Neural cell (in vitro differentiated cells): ENCODE measurements at regions not wholly inside any gene's neighbourhood (a gene's known extent, or its start where the extent isn't known, plus 50 kb on each side); places are given as distances from the start of the nearest gene placed in this dataset.

Experiments
- H2AFZ ChIP-seq: fragments of 200-600, 300-800 bp; sonication (generic), shearing (Covaris generic); 2 replicates; pipeline ENCODE4 v1.6.0; 2014; ENCODE audit warnings: low read depth, mild to moderate bottlenecking, antibody characterized with exemption, low read length, moderate library complexity
- H3F3A ChIP-seq: fragments of 200-600 bp; shearing (Covaris generic); 2 replicates; pipeline ENCODE4 v1.6.1; 2016; ENCODE audit warnings: mild to moderate bottlenecking, moderate library complexity, mixed read lengths, antibody characterized with exemption, low read length; ENCODE audit not compliant: insufficient read depth, poor library complexity, severe bottlenecking
- H3K27ac ChIP-seq: fragments of 200-600, 300-800 bp; sonication (generic), shearing (Covaris generic); 2 replicates; pipeline ENCODE4 v1.5.1; 2014; ENCODE audit warnings: mild to moderate bottlenecking, low read length, moderate library complexity
- H3K27me3 ChIP-seq: fragments of 300-800, 200-600 bp; sonication (generic), shearing (Covaris generic); 2 replicates; pipeline ENCODE4 v1.6.0; 2014; ENCODE audit warnings: mild to moderate bottlenecking, low read depth, low read length, moderate library complexity; ENCODE audit not compliant: insufficient read depth
- H3K36me3 ChIP-seq: fragments of 300-800, 200-600 bp; sonication (generic), shearing (Covaris generic); 2 replicates; pipeline ENCODE4 v1.5.1; 2014; ENCODE audit warnings: mild to moderate bottlenecking, antibody characterized with exemption, low read length, moderate library complexity; ENCODE audit not compliant: insufficient read depth
- H3K4me2 ChIP-seq: fragments of 300-800, 200-600 bp; sonication (generic), shearing (Covaris generic); 2 replicates; pipeline ENCODE4 v1.6.0; 2014; ENCODE audit warnings: mild to moderate bottlenecking, low read length
- H3K4me3 ChIP-seq: fragments of 300-800, 200-600 bp; sonication (generic), shearing (Covaris generic); 2 replicates; pipeline ENCODE4 v1.5.1; 2014; ENCODE audit warnings: mild to moderate bottlenecking, low read length, moderate library complexity
- H3K79me2 ChIP-seq: fragments of 200-600 bp; shearing (Covaris generic); replicated peaks from 2 replicates; pipeline ENCODE4 v1.6.0; 2014; ENCODE audit warnings: mild to moderate bottlenecking, low read length, moderate library complexity; ENCODE audit not compliant: insufficient read depth
- H3K9ac ChIP-seq: fragments of 300-800, 200-600 bp; sonication (generic), shearing (Covaris generic); 2 replicates; pipeline ENCODE4 v1.6.1; 2016; ENCODE audit warnings: mild to moderate bottlenecking, low read length, mixed read lengths
- H3K9me2 ChIP-seq: fragments of 200-600 bp; shearing (Covaris generic); 2 replicates; pipeline ENCODE4 v1.6.1; 2016; ENCODE audit warnings: mild to moderate bottlenecking, low read length, mixed read lengths; ENCODE audit not compliant: insufficient read depth
- H3K9me3 ChIP-seq: fragments of 200-600, 300-800 bp; sonication (generic), shearing (Covaris generic); 2 replicates; pipeline ENCODE4 v1.6.1; 2016; ENCODE audit warnings: mild to moderate bottlenecking, mixed run types, low read length, moderate library complexity, mixed read lengths
- H4K20me1 ChIP-seq: fragments of 200-600 bp; shearing (Covaris generic); 2 replicates; pipeline ENCODE4 v1.6.1; 2016; ENCODE audit warnings: mild to moderate bottlenecking, mixed run types; ENCODE audit not compliant: insufficient read depth
- EP300 ChIP-seq: fragments of 450-650 bp; conservative IDR thresholded peaks from 2 replicates; pipeline ENCODE4 v1.6.1; 2014; ENCODE audit warnings: antibody characterized with exemption, mild to moderate bottlenecking, moderate library complexity; ENCODE audit not compliant: poor library complexity, severe bottlenecking
- EZH2 ChIP-seq: fragments of 200-600, 300-800 bp; shearing (Covaris generic), sonication (generic); IDR thresholded peaks from 2 replicates; pipeline ENCODE4 v1.6.1; 2014; ENCODE audit warnings: antibody characterized with exemption, low read length, borderline replicate concordance, mild to moderate bottlenecking; ENCODE audit not compliant: insufficient read depth, poor library complexity, severe bottlenecking
- MXI1 ChIP-seq: fragments of 450-650 bp; conservative IDR thresholded peaks from 2 replicates; pipeline ENCODE4 v1.6.1; 2014; ENCODE audit warnings: antibody characterized with exemption, mild to moderate bottlenecking; ENCODE audit not compliant: poor library complexity, severe bottlenecking
- POLR2AphosphoS5 ChIP-seq: IDR thresholded peaks from 2 replicates; pipeline ENCODE4 v1.6.1; 2012
- RAD21 ChIP-seq: fragments of 450-650 bp; conservative IDR thresholded peaks from 2 replicates; pipeline ENCODE4 v1.6.1; 2014; ENCODE audit warnings: antibody characterized with exemption, mild to moderate bottlenecking, moderate library complexity
- SMC3 ChIP-seq: fragments of 450-650 bp; conservative IDR thresholded peaks from 2 replicates; pipeline ENCODE4 v1.6.1; 2014; ENCODE audit warnings: antibody characterized with exemption, mild to moderate bottlenecking, moderate library complexity; ENCODE audit not compliant: poor library complexity
- TAF1 ChIP-seq: IDR thresholded peaks from 2 replicates; pipeline ENCODE4 v1.6.1; 2012; ENCODE audit warnings: low read depth
- TF ChIP-seq, protein P1 (sequence below): IDR thresholded peaks from 2 replicates; pipeline ENCODE4 v1.6.1; 2012; ENCODE audit warnings: borderline replicate concordance
- TF ChIP-seq, protein P2 (sequence below): fragments of 450-650 bp; IDR thresholded peaks from 2 replicates; pipeline ENCODE4 v1.5.1; 2014; ENCODE audit warnings: antibody characterized with exemption, mild to moderate bottlenecking, moderate library complexity; ENCODE audit not compliant: poor library complexity, severe bottlenecking

DNA sequence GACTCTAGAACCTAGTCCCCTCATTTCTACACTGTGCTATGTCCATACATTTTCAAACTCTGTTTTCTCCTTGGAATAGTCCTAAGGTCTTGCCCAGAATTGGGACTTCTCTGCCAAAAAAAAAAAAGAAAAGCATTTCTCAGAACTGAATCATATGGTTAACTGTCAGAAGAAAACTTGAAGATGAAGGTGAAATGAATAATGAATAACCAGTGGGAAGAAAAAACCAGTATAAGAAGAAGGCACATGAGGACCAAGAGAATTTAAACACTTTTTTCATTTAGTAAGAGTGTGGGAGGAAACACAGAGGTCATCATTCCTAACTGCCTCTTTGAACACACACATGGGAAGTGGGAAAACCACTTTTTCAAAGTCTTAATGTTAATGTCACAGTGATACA, 197.7 kb downstream of the PRELID2 start (continued):
- TF ChIP-seq, protein P1, sequence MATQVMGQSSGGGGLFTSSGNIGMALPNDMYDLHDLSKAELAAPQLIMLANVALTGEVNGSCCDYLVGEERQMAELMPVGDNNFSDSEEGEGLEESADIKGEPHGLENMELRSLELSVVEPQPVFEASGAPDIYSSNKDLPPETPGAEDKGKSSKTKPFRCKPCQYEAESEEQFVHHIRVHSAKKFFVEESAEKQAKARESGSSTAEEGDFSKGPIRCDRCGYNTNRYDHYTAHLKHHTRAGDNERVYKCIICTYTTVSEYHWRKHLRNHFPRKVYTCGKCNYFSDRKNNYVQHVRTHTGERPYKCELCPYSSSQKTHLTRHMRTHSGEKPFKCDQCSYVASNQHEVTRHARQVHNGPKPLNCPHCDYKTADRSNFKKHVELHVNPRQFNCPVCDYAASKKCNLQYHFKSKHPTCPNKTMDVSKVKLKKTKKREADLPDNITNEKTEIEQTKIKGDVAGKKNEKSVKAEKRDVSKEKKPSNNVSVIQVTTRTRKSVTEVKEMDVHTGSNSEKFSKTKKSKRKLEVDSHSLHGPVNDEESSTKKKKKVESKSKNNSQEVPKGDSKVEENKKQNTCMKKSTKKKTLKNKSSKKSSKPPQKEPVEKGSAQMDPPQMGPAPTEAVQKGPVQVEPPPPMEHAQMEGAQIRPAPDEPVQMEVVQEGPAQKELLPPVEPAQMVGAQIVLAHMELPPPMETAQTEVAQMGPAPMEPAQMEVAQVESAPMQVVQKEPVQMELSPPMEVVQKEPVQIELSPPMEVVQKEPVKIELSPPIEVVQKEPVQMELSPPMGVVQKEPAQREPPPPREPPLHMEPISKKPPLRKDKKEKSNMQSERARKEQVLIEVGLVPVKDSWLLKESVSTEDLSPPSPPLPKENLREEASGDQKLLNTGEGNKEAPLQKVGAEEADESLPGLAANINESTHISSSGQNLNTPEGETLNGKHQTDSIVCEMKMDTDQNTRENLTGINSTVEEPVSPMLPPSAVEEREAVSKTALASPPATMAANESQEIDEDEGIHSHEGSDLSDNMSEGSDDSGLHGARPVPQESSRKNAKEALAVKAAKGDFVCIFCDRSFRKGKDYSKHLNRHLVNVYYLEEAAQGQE, result no peak
- no peak for TF ChIP-seq TAF1

DNA sequence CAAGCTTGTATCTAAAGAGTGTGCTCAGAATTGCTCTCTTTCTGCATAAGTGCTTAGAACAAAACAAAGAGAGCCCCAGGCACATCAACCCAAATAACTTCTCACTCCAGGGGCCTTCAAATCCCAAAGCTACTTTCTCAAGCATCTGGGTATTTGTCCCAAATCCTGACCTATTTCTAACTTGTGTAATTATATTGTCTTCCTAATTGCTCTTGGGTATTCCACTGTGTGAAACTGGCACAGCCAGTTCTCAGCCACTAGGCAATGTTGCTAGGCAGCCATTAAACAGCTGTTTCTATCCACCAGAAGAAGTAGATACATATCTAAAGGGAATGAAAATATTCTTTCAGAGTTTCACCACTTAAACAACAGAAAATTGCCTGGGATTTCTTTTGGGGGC, 198.8 kb downstream of the PRELID2 start:
- Histone ChIP-seq H3K9me3 (no peaks in the 10 kb centered on the region), H3K27me3 (no peaks in the 10 kb centered on the region), H3K4me3 (no peak overlapping the region), H3F3A (peaks cover 10% of the 10 kb centered on the region), H4K20me1 (no peaks in the 10 kb centered on the region), H3K79me2 (no peaks in the 10 kb centered on the region), H3K9ac (no peak overlapping the region), H2AFZ (no peak overlapping the region), H3K36me3 (no peaks in the 10 kb centered on the region), H3K9me2 (no peaks in the 10 kb centered on the region), H3K4me2 (no peak overlapping the region), H3K27ac (no peak overlapping the region)
- TF ChIP-seq, protein P1, result no peak
- TF ChIP-seq MXI1, result no peak
- TF ChIP-seq EP300, result no peak
- no peak for TF ChIP-seq POLR2AphosphoS5
- no peak for TF ChIP-seq RAD21
- no peak for TF ChIP-seq TAF1
- no peak for TF ChIP-seq SMC3
- TF ChIP-seq, protein P2, sequence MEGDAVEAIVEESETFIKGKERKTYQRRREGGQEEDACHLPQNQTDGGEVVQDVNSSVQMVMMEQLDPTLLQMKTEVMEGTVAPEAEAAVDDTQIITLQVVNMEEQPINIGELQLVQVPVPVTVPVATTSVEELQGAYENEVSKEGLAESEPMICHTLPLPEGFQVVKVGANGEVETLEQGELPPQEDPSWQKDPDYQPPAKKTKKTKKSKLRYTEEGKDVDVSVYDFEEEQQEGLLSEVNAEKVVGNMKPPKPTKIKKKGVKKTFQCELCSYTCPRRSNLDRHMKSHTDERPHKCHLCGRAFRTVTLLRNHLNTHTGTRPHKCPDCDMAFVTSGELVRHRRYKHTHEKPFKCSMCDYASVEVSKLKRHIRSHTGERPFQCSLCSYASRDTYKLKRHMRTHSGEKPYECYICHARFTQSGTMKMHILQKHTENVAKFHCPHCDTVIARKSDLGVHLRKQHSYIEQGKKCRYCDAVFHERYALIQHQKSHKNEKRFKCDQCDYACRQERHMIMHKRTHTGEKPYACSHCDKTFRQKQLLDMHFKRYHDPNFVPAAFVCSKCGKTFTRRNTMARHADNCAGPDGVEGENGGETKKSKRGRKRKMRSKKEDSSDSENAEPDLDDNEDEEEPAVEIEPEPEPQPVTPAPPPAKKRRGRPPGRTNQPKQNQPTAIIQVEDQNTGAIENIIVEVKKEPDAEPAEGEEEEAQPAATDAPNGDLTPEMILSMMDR, result no peak
- TF ChIP-seq EZH2, result no peak
